A673 (cell line): ENCODE measurements at regions not wholly inside any gene's neighbourhood (a gene's known extent, or its start where the extent isn't known, plus 50 kb on each side); places are given as distances from the start of the nearest gene placed in this dataset.

Experiments
- BruUV-seq: library from RNA; stranded (reverse); fragments of 400-500 nt; replicated peaks from 2 replicates; lab custom pipeline; 2021; lab: Mats Ljungman, UMichigan
- CTCF ChIA-PET: fragments of 300-600 bp; sonication (Branson Sonifier 250); formaldehyde crosslinking; loops from one replicate; lab custom pipeline; 2022; ENCODE audit warnings: antibody characterized with exemption; lab: Charles Lee
- POLR2A ChIA-PET: fragments of 300-600 bp; sonication (Branson Sonifier 250); formaldehyde crosslinking; loops from one replicate; lab custom pipeline; 2022; ENCODE audit warnings: antibody characterized with exemption; ENCODE audit not compliant: low non-redundant PET; lab: Charles Lee
- DNase-seq: peaks from one replicate; pipeline ENCODE4 v3.0.0-alpha.2; 2015; ENCODE audit warnings: low spot score
- H3K27ac ChIP-seq: fragments of 200-600 bp; sonication (generic); 2 replicates; pipeline ENCODE4 v1.5.1; 2016; ENCODE audit warnings: mixed run types, low read depth, mild to moderate bottlenecking, mixed read lengths, antibody characterized with exemption, low read length; ENCODE audit not compliant: poor library complexity, severe bottlenecking
- H3K27me3 ChIP-seq: fragments of 200-600 bp; sonication (generic); replicated peaks from 2 replicates; pipeline ENCODE4 v1.6.1; 2017; ENCODE audit warnings: mixed run types, low read depth, mild to moderate bottlenecking, mixed read lengths, antibody characterized with exemption, low read length; ENCODE audit not compliant: insufficient read depth, poor library complexity
- H3K36me3 ChIP-seq: fragments of 200-600 bp; sonication (generic); 2 replicates; pipeline ENCODE4 v1.6.1; 2016; ENCODE audit warnings: mixed run types, mild to moderate bottlenecking, mixed read lengths, antibody characterized with exemption, low read length; ENCODE audit not compliant: insufficient read depth, poor library complexity, severe bottlenecking
- H3K4me1 ChIP-seq: fragments of 200-600 bp; sonication (generic); 2 replicates; pipeline ENCODE4 v1.6.1; 2017; ENCODE audit warnings: mixed run types, mild to moderate bottlenecking, mixed read lengths, antibody characterized with exemption, low read length; ENCODE audit not compliant: insufficient read depth, poor library complexity, severe bottlenecking
- H3K4me3 ChIP-seq: fragments of 200-600 bp; sonication (generic); 2 replicates; pipeline ENCODE4 v1.5.1; 2016; ENCODE audit warnings: low read depth, mixed run types, mild to moderate bottlenecking, mixed read lengths, low read length; ENCODE audit not compliant: poor library complexity, severe bottlenecking
- H3K9me3 ChIP-seq: fragments of 200-600 bp; sonication (generic); 2 replicates; pipeline ENCODE4 v1.6.1; 2016; ENCODE audit warnings: mixed run types, low read depth, mild to moderate bottlenecking, mixed read lengths, antibody characterized with exemption, low read length; ENCODE audit not compliant: poor library complexity, severe bottlenecking
- CTCF ChIP-seq: fragments of 300-800, 200-600 bp; sonication (generic); conservative IDR thresholded peaks from 2 replicates; pipeline ENCODE4 v1.5.1; 2017; ENCODE audit warnings: low read depth, mild to moderate bottlenecking, antibody characterized with exemption, low read length, moderate library complexity, mixed read lengths
- EZH2 ChIP-seq: fragments of 200-600 bp; sonication (generic); IDR thresholded peaks from 2 replicates; pipeline ENCODE4 v1.6.1; 2017; ENCODE audit warnings: borderline replicate concordance, low read depth, mild to moderate bottlenecking, mixed read lengths, antibody characterized with exemption, low read length; ENCODE audit not compliant: poor library complexity, severe bottlenecking
- intact Hi-C: fragments of 100-400 bp; cut with micrococcal nuclease; formaldehyde crosslinking; loops from one replicate; pipeline ENCODE4 v1.10.0; 2022; ENCODE audit not compliant: unreplicated experiment

GRCh38 chr7:22944022-22944421 lies 69.9 kb downstream of the HYCC1 start:
- BruUV-seq, result no TSS peak
- DNase-seq, result no peak
- POLR2A ChIA-PET, result no interaction called here

GRCh38 chr7:22942191-22942590 lies 71.7 kb downstream of the HYCC1 start:
- TF ChIP-seq CTCF (no peak), EZH2 (no peak)
- ChIA-PET CTCF (no interaction called here), POLR2A (no interaction called here)
- Histone ChIP-seq H3K4me3 (no peak overlapping the region), H3K4me1 (no peaks in the 10 kb centered on the region), H3K27me3 (no peaks in the 10 kb centered on the region), H3K9me3 (no peaks in the 10 kb centered on the region), H3K27ac (no peak overlapping the region), H3K36me3 (no peaks in the 10 kb centered on the region)
- no TSS peak for BruUV-seq
- intact Hi-C loops, result no loop called here
- DNase-seq, result peak; percentile 36

More at GRCh38 chr7:22944022-22944421, 69.9 kb downstream of the HYCC1 start:
- no peak for TF ChIP-seq CTCF
- no peak for TF ChIP-seq EZH2
- no peak overlapping the region for H3K27ac ChIP-seq
- no peaks in the 10 kb centered on the region for H3K27me3 ChIP-seq
- CTCF ChIA-PET, result no interaction called here
- H3K9me3 ChIP-seq, result no peaks in the 10 kb centered on the region
- H3K4me1 ChIP-seq, result no peaks in the 10 kb centered on the region
- no peaks in the 10 kb centered on the region for H3K36me3 ChIP-seq
- intact Hi-C loops, result no loop called here
- H3K4me3 ChIP-seq, result no peak overlapping the region

- Histone ChIP-seq H3K36me3 (no peaks in the 10 kb centered on the region), H3K9me3 (no peaks in the 10 kb centered on the region), H3K27me3 (no peaks in the 10 kb centered on the region), H3K27ac (no peak overlapping the region), H3K4me1 (no peaks in the 10 kb centered on the region), H3K4me3 (no peak overlapping the region)
- POLR2A ChIA-PET, result no interaction called here
- DNase-seq, result no peak
- CTCF ChIA-PET, result no interaction called here
- no TSS peak for BruUV-seq
- TF ChIP-seq EZH2 (no peak), CTCF (no peak)
- intact Hi-C loops, result no loop called here
Observed at GRCh38 chr7:22939842-22940241, 74.1 kb downstream of the HYCC1 start.
